K562 (cell line): ENCODE measurements at regions not wholly inside any gene's neighbourhood (a gene's known extent, or its start where the extent isn't known, plus 50 kb on each side); places are given as distances from the start of the nearest gene placed in this dataset.

Source experiments
- ATAC-seq: fragments of 200-7000 bp; cut with Tn5 transposase; 3 replicates; pipeline ENCODE4 v1.9.1; 2020; ENCODE audit warnings: moderate library complexity
- BruUV-seq: library from RNA; stranded (reverse); fragments of 400-500 nt; replicated peaks from 2 replicates; lab custom pipeline; 2021; lab: Mats Ljungman, UMichigan
- CTCF ChIA-PET: fragments of 300-600 bp; formaldehyde crosslinking; extraction: SDS; loops from one replicate; lab custom pipeline; 2021; ENCODE audit warnings: low intra/inter-chr PET ratio; lab: Yijun Ruan, JAX
- POLR2A ChIA-PET: fragments of 300-600, 350-650 bp; sonication (Branson Sonifier 250); formaldehyde crosslinking; extraction: SDS; loops from one replicate; lab custom pipeline; 2021; ENCODE audit warnings: antibody characterized with exemption, inconsistent platforms; lab: Yijun Ruan, JAX
- DNase-seq, 4 experiments: peaks; one replicate each; pipeline versions ENCODE4 v3.0.0 to v3.0.0-alpha.2; 2011 to 2018; ENCODE audit warnings: low spot score in 3 of 4, mixed read lengths in 3 of 4; ENCODE audit errors: extremely low read depth in 1 of 4
- FAIRE-seq: peaks from 2 replicates; lab custom pipeline; 2011; peaks lifted over from hg19 to GRCh38; lab: Jason Lieb, UNC
- H2AFZ ChIP-seq: 2 replicates; pipeline ENCODE4 v1.6.0; 2011; ENCODE audit warnings: low read depth, low read length, control low read depth, inconsistent platforms
- H3K27ac ChIP-seq: fragments of 200-600 bp; 3 replicates; pipeline ENCODE4 v1.8.0; 2011; ENCODE audit warnings: low read depth, mild to moderate bottlenecking, control low read depth, inconsistent platforms, low read length, moderate library complexity, mixed read lengths; ENCODE audit errors: extremely low read depth
- H3K27me3 ChIP-seq, 2 experiments: fragments of 300-600 bp in 1 of 2; 2 replicates in 1 of 2; 3 replicates in 1 of 2; pipeline versions ENCODE4 v1.6.0 to v1.8.0; 2011; ENCODE audit warnings: inconsistent platforms in 2 of 2, low read length in 2 of 2, mild to moderate bottlenecking in 1 of 2, mixed read lengths in 1 of 2, moderate library complexity in 1 of 2; ENCODE audit not compliant: control insufficient read depth in 2 of 2, insufficient read depth in 2 of 2
- H3K36me3 ChIP-seq: fragments of 300-600 bp; 3 replicates; pipeline ENCODE4 v1.8.0; 2011; ENCODE audit warnings: mild to moderate bottlenecking, low read length, inconsistent platforms; ENCODE audit not compliant: control insufficient read depth, insufficient read depth
- H3K4me1 ChIP-seq, 2 experiments: fragments of 200-600 bp in 1 of 2; replicated peaks in 1 of 2; 2 replicates in 1 of 2; 3 replicates in 1 of 2; pipeline versions ENCODE4 v1.5.1 to v1.8.0; 2011; ENCODE audit warnings: inconsistent platforms in 2 of 2, low read length in 2 of 2, mild to moderate bottlenecking in 1 of 2, mixed read lengths in 1 of 2, moderate library complexity in 1 of 2; ENCODE audit not compliant: control insufficient read depth in 2 of 2, insufficient read depth in 2 of 2
- H3K4me2 ChIP-seq: 2 replicates; pipeline ENCODE4 v1.6.1; 2011; ENCODE audit warnings: low read length, control low read depth, inconsistent platforms, mixed read lengths; ENCODE audit not compliant: insufficient read depth
- H3K4me3 ChIP-seq: fragments of 200-600 bp; sonication (generic), shearing (Covaris generic); 2 replicates; pipeline ENCODE4 v1.5.1; 2016; ENCODE audit warnings: control low read depth, inconsistent platforms
- H3K79me2 ChIP-seq: fragments of 200-600 bp; 3 replicates; pipeline ENCODE4 v1.8.0; 2011; ENCODE audit warnings: low read length, inconsistent platforms; ENCODE audit not compliant: control insufficient read depth, insufficient read depth
- H3K9ac ChIP-seq, 2 experiments: 2 replicates each; pipeline versions ENCODE4 v1.6.0 to v1.6.1; 2011; ENCODE audit warnings: low read depth in 2 of 2, low read length in 2 of 2, control low read depth in 1 of 2, inconsistent platforms in 1 of 2, mild to moderate bottlenecking in 1 of 2, mixed read lengths in 1 of 2; ENCODE audit not compliant: insufficient read depth in 1 of 2
- H3K9me1 ChIP-seq: one replicate; pipeline ENCODE4 v1.6.0; 2011; ENCODE audit warnings: inconsistent platforms, mild to moderate bottlenecking, low read length, moderate library complexity; ENCODE audit not compliant: control insufficient read depth, insufficient read depth
- H3K9me3 ChIP-seq: replicated peaks from 2 replicates; pipeline ENCODE4 v1.5.1; 2011; ENCODE audit warnings: low read depth, low read length, inconsistent platforms; ENCODE audit not compliant: control insufficient read depth, insufficient read depth
- H4K20me1 ChIP-seq: replicated peaks from 2 replicates; pipeline ENCODE4 v1.6.1; 2011; ENCODE audit warnings: low read length, inconsistent platforms, mixed read lengths; ENCODE audit not compliant: control insufficient read depth, insufficient read depth
- AFF4 ChIP-seq: sonication (generic); formaldehyde crosslinking; IDR thresholded peaks from 2 replicates; pipeline ENCODE4 v1.8.0; 2023; ENCODE audit warnings: mild to moderate bottlenecking, missing genetic modification reagents
- ATF7 ChIP-seq: fragments of 450-650 bp; IDR thresholded peaks from 2 replicates; pipeline ENCODE4 v1.7.1; 2014; ENCODE audit warnings: mild to moderate bottlenecking, moderate library complexity
- CEBPZ ChIP-seq: fragments of 150-350 bp; IDR thresholded peaks from 2 replicates; pipeline ENCODE4 v1.6.1; 2014; ENCODE audit warnings: low read depth, mild to moderate bottlenecking, low read length, borderline replicate concordance
- E2F4 ChIP-seq: sonication (generic); formaldehyde crosslinking; IDR thresholded peaks from 2 replicates; pipeline ENCODE4 v1.8.0; 2022; ENCODE audit warnings: mild to moderate bottlenecking, low read depth, missing genetic modification reagents
- KLF16 ChIP-seq: IDR thresholded peaks from 2 replicates; pipeline ENCODE4 v1.6.1; 2016; ENCODE audit warnings: antibody characterized with exemption
- MECOM ChIP-seq: fragments of 250-450 bp; sonication (Bioruptor Pico); IDR thresholded peaks from 2 replicates; pipeline ENCODE4 v1.8.0; 2022; ENCODE audit warnings: inconsistent platforms
- NBN ChIP-seq: fragments of 450-650 bp; IDR thresholded peaks from 2 replicates; pipeline ENCODE4 v1.6.1; 2016; ENCODE audit warnings: low read depth, mild to moderate bottlenecking
- PRPF4 ChIP-seq: fragments of 200-400 bp; formaldehyde crosslinking; IDR thresholded peaks from one replicate; pipeline ENCODE4 v1.6.1; 2017; ENCODE audit warnings: low read length, low read depth, mild to moderate bottlenecking; ENCODE audit not compliant: insufficient read depth, poor library complexity, severe bottlenecking
- PURB ChIP-seq: sonication (generic); formaldehyde crosslinking; IDR thresholded peaks from 2 replicates; pipeline ENCODE4 v1.9.0; 2021; ENCODE audit warnings: low read depth, mild to moderate bottlenecking, missing genetic modification reagents
- RUNX1 ChIP-seq: sonication (generic); IDR thresholded peaks from 2 replicates; pipeline ENCODE4 v1.6.1; 2016; ENCODE audit warnings: antibody characterized with exemption, low read depth
- TAF1 ChIP-seq: IDR thresholded peaks from 2 replicates; pipeline ENCODE4 v1.6.1; 2011; ENCODE audit warnings: mild to moderate bottlenecking, low read length, moderate library complexity; ENCODE audit not compliant: insufficient read depth, control insufficient read depth, severe bottlenecking; ENCODE audit errors: extremely low read depth
- ZNF217 ChIP-seq: sonication (generic); formaldehyde crosslinking; IDR thresholded peaks from 2 replicates; pipeline ENCODE4 v1.8.0; 2022; ENCODE audit warnings: mild to moderate bottlenecking, missing genetic modification reagents
- WGBS: fragments of 100-300 bp; shearing (Covaris generic); methylation state at CpG from one replicate; pipeline ENCODE4 v1.1.6; 2016; ENCODE audit warnings: low coverage, mixed read lengths; ENCODE audit not compliant: insufficient coverage; ENCODE audit errors: missing lambda C conversion rate; 5-methylcytosine and 5-hydroxymethylcytosine counted together
- in situ Hi-C: fragments of 300-500 bp; cut with MboI; formaldehyde crosslinking; loops from 4 replicates; pipeline ENCODE4 v1.15.0; 2018; ENCODE audit warnings: inconsistent platforms, mixed read lengths
- intact Hi-C: fragments of 100-400 bp; cut with micrococcal nuclease; formaldehyde crosslinking; loops from 2 replicates; pipeline ENCODE4 v1.14.2; 2022
- TF ChIP-seq, protein P1 (sequence below): fragments of 450-650 bp; IDR thresholded peaks from 2 replicates; pipeline ENCODE4 v1.6.1; 2018; ENCODE audit warnings: mild to moderate bottlenecking, low read depth; ENCODE audit not compliant: partially characterized antibody

DNA sequence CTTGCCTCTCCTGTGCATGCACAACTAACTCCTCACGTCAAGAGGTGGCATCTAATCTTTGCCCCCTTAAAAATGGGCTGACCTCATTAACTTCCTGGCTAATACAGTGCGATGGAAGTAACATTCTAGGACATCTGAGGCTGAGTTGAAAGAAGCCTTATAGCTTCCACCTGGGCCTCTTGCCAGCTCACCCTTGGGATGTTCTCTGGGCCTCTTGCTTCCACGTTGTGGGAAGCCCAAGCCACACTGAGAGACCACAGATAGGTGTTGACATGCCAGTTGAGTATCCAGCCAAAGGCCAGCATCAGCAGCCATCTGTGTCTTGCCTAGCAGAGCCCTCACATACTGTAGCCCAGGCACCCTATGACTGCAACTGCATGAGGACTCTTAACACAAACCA is 60.8 kb upstream of the GDF10 start:
- ChIA-PET POLR2A (no interaction called here), CTCF (no interaction called here)
- BruUV-seq, result no TSS peak
- intact Hi-C loops, result no loop called here
- no peak for FAIRE-seq
- H3K9me3 ChIP-seq, result no peaks in the 10 kb centered on the region
- H3K36me3 ChIP-seq, result no peaks in the 10 kb centered on the region
- no peaks in the 10 kb centered on the region for H3K9me1 ChIP-seq
- H3K4me1 ChIP-seq, result no peaks in the 10 kb centered on the region
- H3K27me3 ChIP-seq, result peaks cover 0 to 36% of the 10 kb centered on the region in 2 experiments; a peak in 2 of 5 replicates
- no peak overlapping the region for H3K4me2 ChIP-seq
- H3K27ac ChIP-seq, result no peak overlapping the region
- H4K20me1 ChIP-seq, result 0 out of 2 replicates have a peak, but pooled peaks cover 3% of the 10 kb centered on the region
- H3K79me2 ChIP-seq, result no peaks in the 10 kb centered on the region
- H3K9ac ChIP-seq, result no peak overlapping the region
- WGBS, result 2% methylated on average over 3 of the region's 3 CpGs
- no peak for DNase-seq
- ATAC-seq, result no peak
- in situ Hi-C loops, result no loop called here
- H2AFZ ChIP-seq, result no peak overlapping the region
- no peak overlapping the region for H3K4me3 ChIP-seq
- TF ChIP-seq NBN (no peak), KLF16 (no peak), ZNF217 (CRISPR knock-in tag) (no peak), MECOM (CRISPR knock-in tag) (no peak), ATF7 (no peak), CEBPZ (no peak), E2F4 (CRISPR knock-in tag) (no peak), RUNX1 (no peak), PRPF4 (no peak), PURB (CRISPR knock-in tag) (no peak), TAF1 (no peak), AFF4 (no peak)
- TF ChIP-seq, protein P1, sequence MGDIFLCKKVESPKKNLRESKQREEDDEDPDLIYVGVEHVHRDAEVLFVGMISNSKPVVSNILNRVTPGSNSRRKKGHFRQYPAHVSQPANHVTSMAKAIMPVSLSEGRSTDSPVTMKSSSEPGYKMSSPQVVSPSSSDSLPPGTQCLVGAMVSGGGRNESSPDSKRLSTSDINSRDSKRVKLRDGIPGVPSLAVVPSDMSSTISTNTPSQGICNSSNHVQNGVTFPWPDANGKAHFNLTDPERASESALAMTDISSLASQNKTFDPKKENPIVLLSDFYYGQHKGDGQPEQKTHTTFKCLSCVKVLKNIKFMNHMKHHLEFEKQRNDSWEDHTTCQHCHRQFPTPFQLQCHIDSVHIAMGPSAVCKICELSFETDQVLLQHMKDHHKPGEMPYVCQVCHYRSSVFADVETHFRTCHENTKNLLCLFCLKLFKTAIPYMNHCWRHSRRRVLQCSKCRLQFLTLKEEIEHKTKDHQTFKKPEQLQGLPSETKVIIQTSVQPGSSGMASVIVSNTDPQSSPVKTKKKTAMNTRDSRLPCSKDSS, result no peak
